ENCODE measurements at regions not wholly inside any gene's neighbourhood (a gene's known extent, or its start where the extent isn't known, plus 50 kb on each side); places are given as distances from the start of the nearest gene placed in this dataset.

GRCh38 chr1:67579623-67580394, 105.2 kb upstream of the GADD45A start:
- Histone ChIP-seq H3K9me3 (ENCODE audit: control insufficient read depth in 2 of 2, insufficient read depth in 1 of 2, low read depth in 1 of 2, low read length in 1 of 2) (no peaks in the 10 kb centered on the region), H3K36me3 (ENCODE audit: control insufficient read depth in 2 of 2, insufficient read depth in 2 of 2, low read length in 1 of 2) (no peaks in the 10 kb centered on the region), H3K4me1 (ENCODE audit: control insufficient read depth in 2 of 2, insufficient read depth in 2 of 2, low read length in 1 of 2) (peaks cover 0 to 3% of the 10 kb centered on the region in 2 donors), H3K4me3 (ENCODE audit: low read depth in 1 of 2, low read length in 2 of 2) (no peak overlapping the region), H3K27ac (ENCODE audit: low read depth in 2 of 2, low read length in 1 of 2) (no peak overlapping the region), H3K27me3 (ENCODE audit: control insufficient read depth in 1 of 2, insufficient read depth in 2 of 2, low read length in 2 of 2) (no peaks in the 10 kb centered on the region)
- 37 to 46% methylated on average over 2 of the region's 2 CpGs for WGBS, 2 donors

- 79 to 85% methylated on average over 4 of the region's 4 CpGs for WGBS, 2 donors
- no peaks in the 10 kb centered on the region for H3K9me3 ChIP-seq (ENCODE audit: control insufficient read depth in 2 of 2, insufficient read depth in 1 of 2, low read depth in 1 of 2, low read length in 1 of 2)
- H3K4me3 ChIP-seq (ENCODE audit: low read depth in 1 of 2, low read length in 2 of 2): no peak overlapping the region
- H3K4me1 ChIP-seq (ENCODE audit: control insufficient read depth in 2 of 2, insufficient read depth in 2 of 2, low read length in 1 of 2): no peaks in the 10 kb centered on the region
- H3K36me3 ChIP-seq (ENCODE audit: control insufficient read depth in 2 of 2, insufficient read depth in 2 of 2, low read length in 1 of 2): no peaks in the 10 kb centered on the region
- H3K27ac ChIP-seq (ENCODE audit: low read depth in 2 of 2, low read length in 1 of 2): no peak overlapping the region
- no peaks in the 10 kb centered on the region for H3K27me3 ChIP-seq (ENCODE audit: control insufficient read depth in 1 of 2, insufficient read depth in 2 of 2, low read length in 2 of 2)
Measured at GRCh38 chr1:67580691-67581403, 104.2 kb upstream of the GADD45A start.

- H3K27ac ChIP-seq (ENCODE audit: low read depth in 2 of 2, low read length in 1 of 2): no peak overlapping the region
- 88 to 89% methylated on average over 13 of the region's 13 CpGs for WGBS, 2 donors
Measured at GRCh38 chr1:67582625-67583461, 102.2 kb upstream of the GADD45A start.

DNA sequence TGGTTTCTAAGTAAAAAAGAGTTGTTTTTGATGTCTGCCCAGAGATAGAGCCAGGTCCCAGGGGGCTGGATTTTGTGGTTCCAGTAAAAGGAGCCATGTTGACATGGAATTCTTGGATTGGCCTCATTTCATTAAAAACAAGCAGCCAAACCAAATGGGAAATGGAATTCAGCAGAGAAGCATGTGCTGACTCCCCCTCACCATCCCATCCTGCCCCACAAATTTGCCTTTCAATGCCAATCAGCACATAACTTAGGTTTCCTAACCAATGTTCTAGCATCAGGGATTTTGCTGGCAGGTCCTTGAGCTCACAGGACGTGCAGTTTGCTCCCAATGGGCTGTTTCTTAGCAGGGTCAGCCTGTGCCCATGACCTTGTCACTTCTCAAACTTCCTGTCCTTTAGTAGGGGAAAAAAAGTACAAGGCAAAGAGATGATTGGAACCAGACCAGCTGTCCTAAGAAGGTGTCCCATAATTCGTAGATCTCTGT, 101.5 kb upstream of the GADD45A start:
- Histone ChIP-seq H3K36me3 (ENCODE audit: control insufficient read depth in 2 of 2, insufficient read depth in 2 of 2, low read length in 1 of 2) (no peaks in the 10 kb centered on the region), H3K4me3 (ENCODE audit: low read depth in 1 of 2, low read length in 2 of 2) (no peak overlapping the region), H3K9me3 (ENCODE audit: control insufficient read depth in 2 of 2, insufficient read depth in 1 of 2, low read depth in 1 of 2, low read length in 1 of 2) (no peaks in the 10 kb centered on the region), H3K4me1 (ENCODE audit: control insufficient read depth in 2 of 2, insufficient read depth in 2 of 2, low read length in 1 of 2) (no peaks in the 10 kb centered on the region), H3K27ac (ENCODE audit: low read depth in 2 of 2, low read length in 1 of 2) (no peak overlapping the region), H3K27me3 (ENCODE audit: control insufficient read depth in 1 of 2, insufficient read depth in 2 of 2, low read length in 2 of 2) (no peaks in the 10 kb centered on the region)
- WGBS, 2 donors: 72 to 74% methylated on average over 2 of the region's 2 CpGs

More at GRCh38 chr1:67582625-67583461, 102.2 kb upstream of the GADD45A start:
- no peaks in the 10 kb centered on the region for H3K36me3 ChIP-seq (ENCODE audit: control insufficient read depth in 2 of 2, insufficient read depth in 2 of 2, low read length in 1 of 2)
- no peaks in the 10 kb centered on the region for H3K9me3 ChIP-seq (ENCODE audit: control insufficient read depth in 2 of 2, insufficient read depth in 1 of 2, low read depth in 1 of 2, low read length in 1 of 2)
- no peaks in the 10 kb centered on the region for H3K4me1 ChIP-seq (ENCODE audit: control insufficient read depth in 2 of 2, insufficient read depth in 2 of 2, low read length in 1 of 2)
- no peak overlapping the region for H3K4me3 ChIP-seq (ENCODE audit: low read depth in 1 of 2, low read length in 2 of 2)
- no peaks in the 10 kb centered on the region for H3K27me3 ChIP-seq (ENCODE audit: control insufficient read depth in 1 of 2, insufficient read depth in 2 of 2, low read length in 2 of 2)

DNA sequence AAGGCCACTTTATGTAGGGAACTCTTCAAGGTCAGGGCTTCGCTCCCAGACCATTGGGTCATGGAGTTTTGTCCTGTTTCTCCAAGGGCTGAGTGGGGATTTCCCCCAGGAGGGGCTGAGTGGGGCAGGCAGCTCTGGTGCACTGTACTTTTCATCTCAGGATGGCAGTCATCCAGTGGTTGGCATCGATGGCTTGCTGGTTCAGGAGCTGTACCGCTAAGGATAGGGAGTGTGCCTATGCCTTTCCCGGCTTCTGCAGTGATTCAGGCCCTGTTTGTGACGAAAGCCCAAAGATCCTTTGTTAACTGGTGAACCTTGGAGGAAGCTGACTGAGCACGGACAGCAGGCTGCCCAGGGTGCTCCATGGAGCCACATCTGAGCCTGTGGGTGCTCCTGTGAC, 100.1 kb upstream of the GADD45A start:
- Histone ChIP-seq H3K36me3 (ENCODE audit: control insufficient read depth in 2 of 2, insufficient read depth in 2 of 2, low read length in 1 of 2) (no peaks in the 10 kb centered on the region), H3K27me3 (ENCODE audit: control insufficient read depth in 1 of 2, insufficient read depth in 2 of 2, low read length in 2 of 2) (no peaks in the 10 kb centered on the region), H3K4me3 (ENCODE audit: low read depth in 1 of 2, low read length in 2 of 2) (no peak overlapping the region), H3K27ac (ENCODE audit: low read depth in 2 of 2, low read length in 1 of 2) (no peak overlapping the region), H3K9me3 (ENCODE audit: control insufficient read depth in 2 of 2, insufficient read depth in 1 of 2, low read depth in 1 of 2, low read length in 1 of 2) (no peaks in the 10 kb centered on the region), H3K4me1 (ENCODE audit: control insufficient read depth in 2 of 2, insufficient read depth in 2 of 2, low read length in 1 of 2) (no peaks in the 10 kb centered on the region)
- 58 to 78% methylated on average over 6 of the region's 6 CpGs for WGBS, 2 donors

- Histone ChIP-seq H3K27me3 (ENCODE audit: control insufficient read depth in 1 of 2, insufficient read depth in 2 of 2, low read length in 2 of 2) (no peaks in the 10 kb centered on the region), H3K4me1 (ENCODE audit: control insufficient read depth in 2 of 2, insufficient read depth in 2 of 2, low read length in 1 of 2) (no peaks in the 10 kb centered on the region), H3K27ac (ENCODE audit: low read depth in 2 of 2, low read length in 1 of 2) (no peak overlapping the region), H3K36me3 (ENCODE audit: control insufficient read depth in 2 of 2, insufficient read depth in 2 of 2, low read length in 1 of 2) (no peaks in the 10 kb centered on the region), H3K9me3 (ENCODE audit: control insufficient read depth in 2 of 2, insufficient read depth in 1 of 2, low read depth in 1 of 2, low read length in 1 of 2) (no peaks in the 10 kb centered on the region), H3K4me3 (ENCODE audit: low read depth in 1 of 2, low read length in 2 of 2) (no peak overlapping the region)
- 70 to 82% methylated on average over 5 of the region's 5 CpGs for WGBS, 2 donors
Measured at GRCh38 chr1:67586596-67586995, 98.4 kb upstream of the GADD45A start.

DNA sequence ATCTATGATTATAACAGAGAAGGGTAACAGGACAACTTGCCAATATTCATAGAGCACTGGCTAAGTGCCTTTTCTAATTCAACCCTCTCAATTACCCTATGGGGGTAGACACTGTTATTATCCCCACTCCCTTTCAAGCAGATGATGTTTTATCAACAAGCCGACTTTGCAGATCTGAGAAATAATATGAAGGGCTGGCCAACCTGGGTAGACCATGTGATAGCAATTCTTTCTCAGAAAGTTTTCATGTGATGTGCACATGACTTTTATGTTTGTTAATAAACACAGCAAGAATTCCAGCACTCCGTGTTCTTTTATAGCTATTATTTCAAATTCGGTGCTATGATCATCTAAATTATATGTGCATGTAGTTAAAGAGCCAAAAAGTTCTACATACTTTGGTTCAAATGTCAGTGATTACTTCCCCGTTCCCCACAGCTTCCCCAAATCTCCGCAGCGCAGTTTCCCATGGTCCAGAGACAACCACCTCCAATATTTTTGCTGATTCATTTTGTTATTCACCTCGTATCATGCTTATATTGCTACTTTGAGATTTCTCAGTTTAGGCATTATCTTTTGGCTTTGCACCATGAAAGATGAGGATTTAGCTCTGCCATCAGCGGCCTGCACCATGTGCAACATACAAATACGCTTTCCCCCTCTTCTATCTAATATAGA, 96.7 kb upstream of the GADD45A start:
- Histone ChIP-seq H3K27ac (ENCODE audit: low read depth in 2 of 2, low read length in 1 of 2) (no peak overlapping the region), H3K36me3 (ENCODE audit: control insufficient read depth in 2 of 2, insufficient read depth in 2 of 2, low read length in 1 of 2) (no peaks in the 10 kb centered on the region), H3K4me1 (ENCODE audit: control insufficient read depth in 2 of 2, insufficient read depth in 2 of 2, low read length in 1 of 2) (no peaks in the 10 kb centered on the region), H3K27me3 (ENCODE audit: control insufficient read depth in 1 of 2, insufficient read depth in 2 of 2, low read length in 2 of 2) (no peaks in the 10 kb centered on the region), H3K9me3 (ENCODE audit: control insufficient read depth in 2 of 2, insufficient read depth in 1 of 2, low read depth in 1 of 2, low read length in 1 of 2) (no peaks in the 10 kb centered on the region), H3K4me3 (ENCODE audit: low read depth in 1 of 2, low read length in 2 of 2) (no peak overlapping the region)
- 74 to 76% methylated on average over 9 of the region's 9 CpGs for WGBS, 2 donors

- H3K27ac ChIP-seq (ENCODE audit: low read depth in 2 of 2, low read length in 1 of 2): no peak overlapping the region
- no peaks in the 10 kb centered on the region for H3K9me3 ChIP-seq (ENCODE audit: control insufficient read depth in 2 of 2, insufficient read depth in 1 of 2, low read depth in 1 of 2, low read length in 1 of 2)
- no peaks in the 10 kb centered on the region for H3K27me3 ChIP-seq (ENCODE audit: control insufficient read depth in 1 of 2, insufficient read depth in 2 of 2, low read length in 2 of 2)
- H3K36me3 ChIP-seq (ENCODE audit: control insufficient read depth in 2 of 2, insufficient read depth in 2 of 2, low read length in 1 of 2): no peaks in the 10 kb centered on the region
- 86 to 87% methylated on average over 8 of the region's 8 CpGs for WGBS, 2 donors
- H3K4me3 ChIP-seq (ENCODE audit: low read depth in 1 of 2, low read length in 2 of 2): no peak overlapping the region
- H3K4me1 ChIP-seq (ENCODE audit: control insufficient read depth in 2 of 2, insufficient read depth in 2 of 2, low read length in 1 of 2): no peaks in the 10 kb centered on the region
Measured at GRCh38 chr1:67589519-67590233, 95.3 kb upstream of the GADD45A start.
